ENCODE measurements at regions not wholly inside any gene's neighbourhood (a gene's known extent, or its start where the extent isn't known, plus 50 kb on each side); places are given as distances from the start of the nearest gene placed in this dataset.

GRCh38 chr2:191559569-191559968, 118.4 kb upstream of the NABP1 start:
- no peak for DNase-seq (ENCODE audit: low read depth in 2 of 2)

- no peak for DNase-seq (ENCODE audit: low read depth in 2 of 2)
Observed at GRCh38 chr2:191560411-191560980, 117.4 kb upstream of the NABP1 start.

- no peak for DNase-seq (ENCODE audit: low read depth in 2 of 2)
Observed at GRCh38 chr2:191565120-191565519, 112.8 kb upstream of the NABP1 start.

DNA sequence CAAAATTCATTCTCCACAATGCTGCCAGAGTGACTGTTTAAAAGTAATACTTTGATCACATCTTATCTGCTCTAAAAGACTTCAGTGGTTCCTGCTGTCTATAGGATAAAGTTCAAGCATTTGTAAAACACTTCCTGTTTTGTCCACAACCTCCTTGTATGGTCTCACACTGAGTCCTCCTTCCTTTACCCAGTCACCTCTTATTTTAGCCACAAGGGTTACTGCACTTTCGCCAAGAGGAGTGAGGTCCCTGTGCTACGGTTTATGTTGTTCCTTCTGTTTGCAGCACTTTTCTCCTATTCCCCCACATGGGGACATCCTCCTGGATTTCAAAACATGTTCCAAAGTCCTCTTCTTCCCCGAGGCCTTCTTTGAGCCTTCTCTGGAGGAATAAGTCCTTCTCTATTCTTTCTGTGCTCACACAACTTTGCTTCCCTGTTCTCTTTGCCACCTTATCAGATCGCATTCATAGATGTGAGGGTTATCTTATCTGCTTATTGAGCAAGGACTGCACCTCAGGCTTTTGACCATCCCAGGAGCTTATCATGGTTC, 112.2 kb upstream of the NABP1 start:
- no peak for DNase-seq (ENCODE audit: low read depth in 2 of 2)

DNA sequence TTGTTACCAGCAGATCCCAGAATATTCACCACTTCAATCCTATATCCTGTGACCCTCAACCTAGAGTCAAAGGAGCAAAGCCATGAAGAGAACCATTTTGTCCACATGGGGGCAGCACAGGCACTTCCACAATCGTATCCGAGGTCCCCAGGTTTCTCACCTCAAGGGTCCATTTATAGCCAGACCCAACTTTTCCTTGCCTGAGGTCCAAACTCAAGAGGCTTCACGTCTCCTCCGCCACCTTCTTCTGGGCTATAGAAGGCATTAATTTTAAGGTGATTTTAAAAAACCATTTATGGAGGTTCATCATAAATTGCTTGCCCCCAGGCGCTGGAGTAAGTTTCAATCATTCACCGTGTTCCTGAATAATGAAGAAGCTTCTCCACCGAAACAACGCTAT, 111.6 kb upstream of the NABP1 start:
- DNase-seq (ENCODE audit: low read depth in 2 of 2) = peak in 1 of 2 experiments; percentile 36

- DNase-seq (ENCODE audit: low read depth in 2 of 2) = no peak
Observed at GRCh38 chr2:191567206-191567605, 110.7 kb upstream of the NABP1 start.

DNA sequence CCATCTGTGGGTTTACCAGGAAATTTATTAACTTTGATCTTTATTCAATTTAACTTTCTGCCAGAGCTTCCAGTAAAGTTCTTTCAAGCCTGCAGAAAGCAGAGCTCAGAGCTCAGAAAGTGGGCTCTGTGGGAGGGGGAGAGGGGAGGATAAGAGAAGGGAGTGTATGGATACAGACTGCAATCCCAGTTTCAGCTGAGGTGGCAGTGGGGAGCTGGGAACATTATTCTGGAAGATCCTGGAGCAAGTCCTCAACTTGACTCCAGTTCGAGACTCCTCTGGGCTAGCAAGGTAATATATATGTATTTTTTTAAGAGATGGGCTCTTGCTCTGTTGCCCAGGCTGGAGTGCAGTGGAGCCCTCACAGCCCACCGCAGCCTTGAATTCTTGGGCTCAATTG, 108.9 kb upstream of the NABP1 start:
- no peak for DNase-seq (ENCODE audit: low read depth in 2 of 2)

- DNase-seq (ENCODE audit: low read depth in 2 of 2) = peak; percentile 48 to 57
Observed at GRCh38 chr2:191571163-191571769, 106.7 kb upstream of the NABP1 start.

GRCh38 chr2:191572319-191572718, 105.6 kb upstream of the NABP1 start:
- no peak for DNase-seq (ENCODE audit: low read depth in 2 of 2)

GRCh38 chr2:191573216-191573615, 104.7 kb upstream of the NABP1 start:
- no peak for DNase-seq (ENCODE audit: low read depth in 2 of 2)

GRCh38 chr2:191574232-191574631, 103.7 kb upstream of the NABP1 start:
- peak in 1 of 2 experiments; percentile 15 for DNase-seq (ENCODE audit: low read depth in 2 of 2)

DNA sequence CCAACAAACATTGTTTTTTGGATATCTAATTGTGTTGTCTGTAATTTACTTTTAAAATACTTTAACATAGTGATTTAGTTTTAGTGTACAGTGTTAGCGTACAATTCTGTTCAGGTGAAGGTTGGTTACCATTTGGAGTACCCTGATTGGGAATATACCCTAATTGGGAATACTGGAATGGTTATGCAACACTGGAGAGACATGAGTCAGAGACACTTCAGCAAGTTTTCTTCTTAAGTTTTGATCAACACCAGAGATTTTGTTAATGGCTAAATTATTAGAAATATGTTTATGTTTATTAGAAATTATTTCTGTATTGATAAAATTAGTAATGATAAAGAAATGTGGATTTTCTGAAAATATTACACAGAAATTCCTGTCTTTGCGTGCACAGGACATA, 100.3 kb upstream of the NABP1 start:
- no peak for DNase-seq (ENCODE audit: low read depth in 2 of 2)

GRCh38 chr2:191578031-191578430, 99.9 kb upstream of the NABP1 start:
- DNase-seq (ENCODE audit: low read depth in 2 of 2) = no peak

DNA sequence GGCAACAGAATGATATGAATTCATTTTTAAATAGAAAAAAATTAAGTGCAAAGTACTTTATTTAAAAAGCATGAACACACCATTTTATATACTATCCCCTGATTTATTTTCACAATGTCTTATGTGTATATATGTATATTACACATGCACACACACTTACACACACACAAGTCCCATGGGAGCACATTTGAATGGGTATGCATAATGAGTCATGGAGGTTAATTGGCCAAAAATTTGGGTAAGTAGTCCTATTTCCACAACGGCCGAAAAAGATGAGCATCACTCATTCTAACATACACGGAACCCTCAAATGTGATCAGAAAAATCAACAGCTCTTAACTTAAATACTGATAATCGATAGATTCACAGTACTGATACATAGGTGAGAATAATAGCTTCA, 97.4 kb upstream of the NABP1 start:
- peak; percentile 36 to 42 for DNase-seq (ENCODE audit: low read depth in 2 of 2)

DNA sequence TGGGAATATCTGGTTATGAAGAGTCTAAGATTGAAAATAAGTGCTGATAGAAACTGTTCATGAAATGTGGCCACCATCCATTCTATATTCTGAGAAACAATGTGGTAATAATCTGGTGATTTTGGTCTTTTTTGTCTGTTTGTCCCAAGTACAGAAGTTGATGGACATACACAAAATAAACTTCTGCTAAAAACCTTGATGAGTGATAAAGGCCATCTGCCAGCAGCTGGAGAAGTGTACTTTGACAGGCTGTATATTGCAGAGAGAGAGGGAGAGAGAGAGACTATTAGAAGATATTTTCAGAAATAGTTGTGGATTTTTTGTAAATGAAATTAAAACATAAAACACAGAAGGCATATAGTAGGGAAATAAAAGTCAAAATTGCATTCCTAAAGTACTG, 96.9 kb upstream of the NABP1 start:
- no peak for DNase-seq (ENCODE audit: low read depth in 2 of 2)

GRCh38 chr2:191582355-191582754, 95.6 kb upstream of the NABP1 start:
- peak; percentile 85 to 86 for DNase-seq (ENCODE audit: low read depth in 2 of 2)

- no peak for DNase-seq (ENCODE audit: low read depth in 2 of 2)
Observed at GRCh38 chr2:191591025-191591424, 86.9 kb upstream of the NABP1 start.

DNA sequence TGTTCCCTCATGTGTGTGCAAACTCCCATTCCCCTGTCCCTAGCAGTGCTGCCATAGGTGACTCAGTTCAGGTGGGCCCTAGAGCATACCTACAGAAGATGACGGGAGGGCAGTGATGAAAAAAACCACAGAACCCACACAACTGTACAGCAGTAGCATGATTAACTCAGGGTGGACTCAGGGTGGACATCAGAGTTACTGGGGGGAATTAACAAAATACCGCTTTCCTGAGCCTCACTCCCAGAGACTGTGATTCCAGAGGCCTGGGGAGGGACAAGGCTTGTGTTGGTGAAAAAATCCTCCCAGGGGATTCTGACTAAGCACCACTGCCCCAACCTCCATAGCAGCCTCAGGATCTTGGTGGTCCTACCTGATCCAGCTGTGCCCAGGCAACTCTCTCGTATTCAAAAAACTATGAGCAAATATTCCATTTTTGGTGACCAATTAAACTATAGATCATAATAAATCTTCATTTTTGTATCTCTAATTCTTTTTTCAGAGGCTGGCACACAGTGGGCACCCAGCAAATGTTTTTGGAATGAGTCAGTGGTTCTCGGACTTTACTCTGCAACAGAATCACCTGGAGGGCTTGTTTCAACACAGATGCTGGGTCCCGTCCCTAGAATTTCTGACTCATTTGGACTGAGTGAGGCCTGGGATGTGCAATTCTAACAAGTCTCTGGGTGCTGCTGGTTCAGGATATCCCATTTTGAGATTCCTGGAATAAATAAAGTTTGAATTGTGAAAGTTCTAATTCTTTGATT, 84.1 kb upstream of the NABP1 start:
- no peak for DNase-seq (ENCODE audit: low read depth in 2 of 2)

DNA sequence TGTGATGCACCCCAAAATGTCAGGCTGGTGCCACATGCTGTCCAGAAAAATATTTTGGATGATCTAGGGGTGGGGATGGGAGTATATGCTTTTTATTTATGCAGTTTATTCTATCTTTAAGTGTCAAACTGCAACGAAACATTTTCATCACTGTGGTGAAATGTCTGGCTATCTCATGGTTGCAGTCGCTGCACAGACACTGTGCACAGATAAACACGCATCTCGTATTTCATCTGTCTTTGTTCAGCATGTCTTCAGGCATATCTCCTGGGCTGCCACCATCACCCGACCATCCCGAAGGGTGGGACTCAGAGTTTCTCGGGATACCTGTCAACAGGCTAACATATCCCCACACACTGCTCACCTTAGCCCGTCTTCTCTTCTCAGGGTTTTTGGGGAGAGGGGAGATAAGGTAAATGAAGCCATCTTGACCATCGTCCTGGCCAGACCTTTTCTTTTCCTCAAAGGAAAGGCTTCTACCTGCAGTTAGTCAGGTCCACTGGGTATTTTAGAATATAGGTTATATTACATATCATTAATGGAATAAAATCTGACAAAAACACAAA, 80.7 kb upstream of the NABP1 start:
- DNase-seq (ENCODE audit: low read depth in 2 of 2) = no peak

DNA sequence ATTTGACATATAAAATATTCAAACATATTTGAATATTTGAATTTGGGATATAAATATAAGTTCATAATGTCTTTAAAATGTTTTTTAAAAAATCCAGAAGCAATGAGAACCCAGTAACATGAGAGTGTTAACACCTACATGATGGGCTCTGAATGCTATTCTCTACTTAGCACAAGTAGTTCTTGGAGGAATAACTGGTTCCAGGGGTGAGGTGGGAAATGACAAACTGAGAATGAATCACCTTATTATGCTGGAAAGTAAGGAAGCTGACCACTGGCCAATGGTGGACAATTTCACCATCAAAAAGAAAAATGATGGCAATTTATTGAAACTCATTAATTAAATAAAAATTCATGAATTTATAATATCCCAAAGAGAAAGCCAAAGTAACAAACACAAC, 79.6 kb upstream of the NABP1 start:
- DNase-seq (ENCODE audit: low read depth in 2 of 2) = no peak

DNA sequence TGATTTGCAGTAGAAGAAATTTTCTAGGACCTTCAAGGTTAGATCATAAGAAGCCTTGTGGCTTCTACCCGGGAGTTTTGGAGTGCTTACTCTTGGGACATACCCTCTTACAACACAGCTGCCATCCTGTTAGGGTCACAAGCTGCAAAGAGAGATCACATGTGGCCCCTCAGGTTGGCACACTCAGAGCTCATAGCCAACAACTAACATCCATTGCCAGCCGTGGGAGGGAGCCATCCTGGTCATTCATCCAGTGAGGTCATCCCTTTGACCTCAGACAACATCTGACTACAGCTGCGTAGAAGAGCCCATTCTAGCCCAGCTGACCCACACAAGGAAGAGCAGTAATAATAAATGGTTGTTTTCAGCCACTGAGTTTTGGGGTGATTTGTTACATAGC, 76.9 kb upstream of the NABP1 start:
- DNase-seq (ENCODE audit: low read depth in 2 of 2) = no peak

DNA sequence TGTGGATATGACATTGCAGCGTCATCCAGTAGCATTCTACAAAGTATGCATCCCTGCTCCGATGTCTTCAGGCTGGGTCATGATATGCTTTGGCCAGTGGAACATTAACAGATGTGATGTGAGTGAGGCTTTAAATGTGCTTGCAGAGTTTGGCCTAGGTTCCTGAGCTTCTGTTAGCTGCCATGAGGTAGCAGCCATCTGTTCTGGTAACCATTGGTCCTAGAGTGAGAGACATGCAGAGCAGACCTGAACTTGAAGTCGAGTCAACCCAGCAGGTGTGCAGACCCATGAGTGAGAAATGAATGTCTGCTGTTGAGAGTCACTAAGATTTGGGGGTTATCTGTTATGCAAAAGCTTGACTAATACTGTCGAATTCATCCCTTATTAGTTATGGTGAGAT, 73.8 kb upstream of the NABP1 start:
- DNase-seq (ENCODE audit: low read depth in 2 of 2) = no peak

DNA sequence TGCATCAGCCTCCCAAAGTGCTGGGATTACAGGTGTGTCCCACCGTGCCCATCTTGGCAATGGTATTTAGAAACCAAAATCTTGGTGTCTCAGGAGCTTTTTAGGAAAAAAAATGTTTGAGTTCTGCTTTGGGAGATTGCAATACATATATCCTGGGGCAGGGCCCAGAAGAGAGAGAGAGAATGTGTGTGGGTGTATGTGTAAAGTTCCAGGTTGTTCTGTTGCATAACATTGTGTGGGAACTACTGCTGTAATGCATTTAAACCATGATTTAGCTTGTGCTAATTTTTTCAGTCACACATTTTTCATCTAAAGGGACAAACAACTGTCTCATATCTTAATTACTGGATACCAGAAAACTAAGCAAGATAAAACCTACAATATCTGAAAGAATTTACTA, 70.8 kb upstream of the NABP1 start:
- DNase-seq (ENCODE audit: low read depth in 2 of 2) = no peak
